Upper lobe of left lung (tissue), 4 donors: ENCODE measurements at regions not wholly inside any gene's neighbourhood (a gene's known extent, or its start where the extent isn't known, plus 50 kb on each side); places are given as distances from the start of the nearest gene placed in this dataset.

Source experiments
- CTCF ChIP-seq, 6 experiments: fragments of 450-650 bp in 4 of 6; fragments of 200-600 bp in 2 of 6; sonication (generic) in 2 of 6; IDR thresholded peaks; one replicate each; pipeline ENCODE4 v1.5.1; 2016 to 2019; ENCODE audit warnings: antibody characterized with exemption in 6 of 6
- EP300 ChIP-seq, 4 donors: sonication (generic); formaldehyde crosslinking; IDR thresholded peaks; one replicate each; pipeline ENCODE4 v1.5.1; 2017; ENCODE audit warnings: antibody characterized with exemption in 4 of 4, control low read depth in 2 of 4
- POLR2A ChIP-seq, 4 donors: fragments of 450-650 bp; IDR thresholded peaks; one replicate each; pipeline ENCODE4 v1.5.1; 2016 to 2017; ENCODE audit warnings: antibody characterized with exemption in 4 of 4, mild to moderate bottlenecking in 2 of 4
- POLR2AphosphoS5 ChIP-seq, 2 donors: sonication (generic); formaldehyde crosslinking; IDR thresholded peaks; one replicate each; pipeline ENCODE4 v1.5.1; 2017; ENCODE audit warnings: antibody characterized with exemption in 2 of 2

GRCh38 chr6:6729971-6730370, 141.5 kb downstream of the LY86 start:
- TF ChIP-seq CTCF (IDR thresholded peaks at IDR 0.05) (no peak), POLR2A (IDR thresholded peaks at IDR 0.05) (no peak), EP300 (IDR thresholded peaks at IDR 0.05) (no peak), POLR2AphosphoS5 (IDR thresholded peaks at IDR 0.05) (no peak)
